ENCODE measurements at regions not wholly inside any gene's neighbourhood (a gene's known extent, or its start where the extent isn't known, plus 50 kb on each side); places are given as distances from the start of the nearest gene placed in this dataset.

GRCh38 chr12:105766029-105766428 lies 372.7 kb downstream of the NUAK1 start:
- no peaks in the 10 kb centered on the region for H3K79me2 ChIP-seq (ENCODE audit: insufficient read depth, low read length)
- H3K4me1 ChIP-seq (ENCODE audit: control insufficient read depth in 1 of 2, insufficient read depth in 2 of 2, low read length in 2 of 2): no peaks in the 10 kb centered on the region
- H3K9me3 ChIP-seq (ENCODE audit: control insufficient read depth in 1 of 2, insufficient read depth in 1 of 2, low read depth in 1 of 2, low read length in 2 of 2): no peaks in the 10 kb centered on the region
- intact Hi-C loops (cut with micrococcal nuclease): no loop called here
- no peak overlapping the region for H3K4me2 ChIP-seq (ENCODE audit: low read length)
- ChIA-PET RAD21 (ENCODE audit: low non-redundant PET in 1 of 2, low total read pairs in 2 of 2, uncharacterized antibody in 2 of 2, unreplicated experiment in 2 of 2) (no interaction called here), POLR2A (no interaction called here), CTCF (no interaction called here)
- no TSS peak for BruUV-seq (replicated peaks)
- TF ChIP-seq ZFX (IDR thresholded peaks at IDR 0.05): no peak
- TF ChIP-seq RAD21 (IDR thresholded peaks at IDR 0.05; ENCODE audit: low read depth): no peak
- TF ChIP-seq EZH2 (IDR thresholded peaks at IDR 0.05): no peak
- no peak for TF ChIP-seq SRF (IDR thresholded peaks at IDR 0.05; ENCODE audit: low read depth)
- ATAC-seq (no peak), DNase-seq (ENCODE audit: low read depth, low spot score) (no peak)
- no peak overlapping the region for H3K9ac ChIP-seq (ENCODE audit: low read length)
- H3K4me3 ChIP-seq (replicated peaks in 1 of 2; ENCODE audit: low read depth in 1 of 2, low read length in 2 of 2): no peak overlapping the region
- H4K20me1 ChIP-seq (ENCODE audit: insufficient read depth): no peaks in the 10 kb centered on the region
- no peaks in the 10 kb centered on the region for H3K36me3 ChIP-seq (ENCODE audit: control insufficient read depth in 1 of 2, insufficient read depth in 2 of 2, low read length in 2 of 2)
- no peaks in the 10 kb centered on the region for H3K9me2 ChIP-seq (ENCODE audit: insufficient read depth)
- no peak overlapping the region for H2AFZ ChIP-seq (ENCODE audit: low read depth, low read length, poor library complexity, severe bottlenecking)
- peaks cover 6% of the 10 kb centered on the region; the same call in 1 of the 2 replicates for H3K27me3 ChIP-seq (ENCODE audit: insufficient read depth, low read length)
- H3K27ac ChIP-seq (ENCODE audit: low read depth, low read length): no peak overlapping the region

GRCh38 chr12:105769486-105769885 lies 369.3 kb downstream of the NUAK1 start:
- no peaks in the 10 kb centered on the region for H3K4me1 ChIP-seq (ENCODE audit: control insufficient read depth in 1 of 2, insufficient read depth in 2 of 2, low read length in 2 of 2)
- no TSS peak for BruUV-seq (replicated peaks)
- TF ChIP-seq CBX3 (IDR thresholded peaks at IDR 0.05; ENCODE audit: low read depth) (no peak), EZH2phosphoT487 (IDR thresholded peaks at IDR 0.05; ENCODE audit: borderline replicate concordance) (no peak), CTCF (IDR thresholded peaks at IDR 0.05 in 2 of 3, conservative IDR thresholded peaks at IDR 0.05 in 1 of 3; ENCODE audit: borderline replicate concordance in 1 of 3, insufficient read depth in 1 of 3, low read depth in 2 of 3, low read length in 2 of 3) (no peak), SP1 (IDR thresholded peaks at IDR 0.05; ENCODE audit: low read depth) (no peak), ZFX (IDR thresholded peaks at IDR 0.05) (no peak), RAD21 (IDR thresholded peaks at IDR 0.05; ENCODE audit: low read depth) (no peak), TCF7L2 (IDR thresholded peaks at IDR 0.05; ENCODE audit: borderline replicate concordance, extremely low read depth, insufficient read depth, insufficient read length) (no peak), FOSL1 (IDR thresholded peaks at IDR 0.05; ENCODE audit: low read depth) (no peak), SRF (IDR thresholded peaks at IDR 0.05; ENCODE audit: low read depth) (no peak), MAX (IDR thresholded peaks at IDR 0.05) (no peak), POLR2A (IDR thresholded peaks at IDR 0.05; ENCODE audit: borderline replicate concordance, extremely low read depth, insufficient read depth, insufficient read length) (no peak)
- TF ChIP-seq, protein P1, sequence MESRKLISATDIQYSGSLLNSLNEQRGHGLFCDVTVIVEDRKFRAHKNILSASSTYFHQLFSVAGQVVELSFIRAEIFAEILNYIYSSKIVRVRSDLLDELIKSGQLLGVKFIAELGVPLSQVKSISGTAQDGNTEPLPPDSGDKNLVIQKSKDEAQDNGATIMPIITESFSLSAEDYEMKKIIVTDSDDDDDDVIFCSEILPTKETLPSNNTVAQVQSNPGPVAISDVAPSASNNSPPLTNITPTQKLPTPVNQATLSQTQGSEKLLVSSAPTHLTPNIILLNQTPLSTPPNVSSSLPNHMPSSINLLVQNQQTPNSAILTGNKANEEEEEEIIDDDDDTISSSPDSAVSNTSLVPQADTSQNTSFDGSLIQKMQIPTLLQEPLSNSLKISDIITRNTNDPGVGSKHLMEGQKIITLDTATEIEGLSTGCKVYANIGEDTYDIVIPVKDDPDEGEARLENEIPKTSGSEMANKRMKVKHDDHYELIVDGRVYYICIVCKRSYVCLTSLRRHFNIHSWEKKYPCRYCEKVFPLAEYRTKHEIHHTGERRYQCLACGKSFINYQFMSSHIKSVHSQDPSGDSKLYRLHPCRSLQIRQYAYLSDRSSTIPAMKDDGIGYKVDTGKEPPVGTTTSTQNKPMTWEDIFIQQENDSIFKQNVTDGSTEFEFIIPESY (IDR thresholded peaks at IDR 0.05; ENCODE audit: extremely low read depth, insufficient replicate concordance, low read length): no peak
- TF ChIP-seq, protein P2, sequence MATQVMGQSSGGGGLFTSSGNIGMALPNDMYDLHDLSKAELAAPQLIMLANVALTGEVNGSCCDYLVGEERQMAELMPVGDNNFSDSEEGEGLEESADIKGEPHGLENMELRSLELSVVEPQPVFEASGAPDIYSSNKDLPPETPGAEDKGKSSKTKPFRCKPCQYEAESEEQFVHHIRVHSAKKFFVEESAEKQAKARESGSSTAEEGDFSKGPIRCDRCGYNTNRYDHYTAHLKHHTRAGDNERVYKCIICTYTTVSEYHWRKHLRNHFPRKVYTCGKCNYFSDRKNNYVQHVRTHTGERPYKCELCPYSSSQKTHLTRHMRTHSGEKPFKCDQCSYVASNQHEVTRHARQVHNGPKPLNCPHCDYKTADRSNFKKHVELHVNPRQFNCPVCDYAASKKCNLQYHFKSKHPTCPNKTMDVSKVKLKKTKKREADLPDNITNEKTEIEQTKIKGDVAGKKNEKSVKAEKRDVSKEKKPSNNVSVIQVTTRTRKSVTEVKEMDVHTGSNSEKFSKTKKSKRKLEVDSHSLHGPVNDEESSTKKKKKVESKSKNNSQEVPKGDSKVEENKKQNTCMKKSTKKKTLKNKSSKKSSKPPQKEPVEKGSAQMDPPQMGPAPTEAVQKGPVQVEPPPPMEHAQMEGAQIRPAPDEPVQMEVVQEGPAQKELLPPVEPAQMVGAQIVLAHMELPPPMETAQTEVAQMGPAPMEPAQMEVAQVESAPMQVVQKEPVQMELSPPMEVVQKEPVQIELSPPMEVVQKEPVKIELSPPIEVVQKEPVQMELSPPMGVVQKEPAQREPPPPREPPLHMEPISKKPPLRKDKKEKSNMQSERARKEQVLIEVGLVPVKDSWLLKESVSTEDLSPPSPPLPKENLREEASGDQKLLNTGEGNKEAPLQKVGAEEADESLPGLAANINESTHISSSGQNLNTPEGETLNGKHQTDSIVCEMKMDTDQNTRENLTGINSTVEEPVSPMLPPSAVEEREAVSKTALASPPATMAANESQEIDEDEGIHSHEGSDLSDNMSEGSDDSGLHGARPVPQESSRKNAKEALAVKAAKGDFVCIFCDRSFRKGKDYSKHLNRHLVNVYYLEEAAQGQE (IDR thresholded peaks at IDR 0.05; ENCODE audit: low read depth): no peak

More at GRCh38 chr12:105769486-105769885, 369.3 kb downstream of the NUAK1 start:
- RAD21 ChIA-PET (ENCODE audit: low non-redundant PET in 1 of 2, low total read pairs in 2 of 2, uncharacterized antibody in 2 of 2, unreplicated experiment in 2 of 2): no interaction called here
- H4K20me1 ChIP-seq (ENCODE audit: insufficient read depth): no peaks in the 10 kb centered on the region
- peaks cover 4% of the 10 kb centered on the region; the same call in 1 of the 2 replicates for H3K27me3 ChIP-seq (ENCODE audit: insufficient read depth, low read length)
- DNase-seq (ENCODE audit: low read depth, low spot score) (no peak), ATAC-seq (no peak)
- intact Hi-C loops (cut with micrococcal nuclease): no loop called here
- H3K36me3 ChIP-seq (ENCODE audit: control insufficient read depth in 1 of 2, insufficient read depth in 2 of 2, low read length in 2 of 2): no peaks in the 10 kb centered on the region
- H3K27ac ChIP-seq (ENCODE audit: low read depth, low read length): no peak overlapping the region
- H3K4me3 ChIP-seq (replicated peaks in 1 of 2; ENCODE audit: low read depth in 1 of 2, low read length in 2 of 2): no peak overlapping the region
- H3K4me2 ChIP-seq (ENCODE audit: low read length): no peak overlapping the region
- POLR2A ChIA-PET: no interaction called here
- H3K9me2 ChIP-seq (ENCODE audit: insufficient read depth): no peaks in the 10 kb centered on the region
- H3K9me3 ChIP-seq (ENCODE audit: control insufficient read depth in 1 of 2, insufficient read depth in 1 of 2, low read depth in 1 of 2, low read length in 2 of 2): no peaks in the 10 kb centered on the region
- no peak overlapping the region for H3K9ac ChIP-seq (ENCODE audit: low read length)
- H2AFZ ChIP-seq (ENCODE audit: low read depth, low read length, poor library complexity, severe bottlenecking): no peak overlapping the region
- CTCF ChIA-PET: no interaction called here
- no peaks in the 10 kb centered on the region for H3K79me2 ChIP-seq (ENCODE audit: insufficient read depth, low read length)
